PC-9 (cell line): ENCODE measurements at regions not wholly inside any gene's neighbourhood (a gene's known extent, or its start where the extent isn't known, plus 50 kb on each side); places are given as distances from the start of the nearest gene placed in this dataset.
"Not testable (repeated sequence)": the region's sequence is repeated elsewhere in the genome, so short reads cannot be mapped to it uniquely, and the experiment has no call there.

Experiments used
- CTCF ChIP-seq: fragments of 200-600 bp; sonication (generic); conservative IDR thresholded peaks from 2 replicates; pipeline ENCODE4 v1.6.1; 2017; ENCODE audit warnings: mixed run types, antibody characterized with exemption, mild to moderate bottlenecking, moderate library complexity
- EZH2 ChIP-seq: fragments of 200-600 bp; sonication (generic); IDR thresholded peaks from 2 replicates; pipeline ENCODE4 v1.8.0; 2017; ENCODE audit warnings: antibody characterized with exemption, low read depth

DNA sequence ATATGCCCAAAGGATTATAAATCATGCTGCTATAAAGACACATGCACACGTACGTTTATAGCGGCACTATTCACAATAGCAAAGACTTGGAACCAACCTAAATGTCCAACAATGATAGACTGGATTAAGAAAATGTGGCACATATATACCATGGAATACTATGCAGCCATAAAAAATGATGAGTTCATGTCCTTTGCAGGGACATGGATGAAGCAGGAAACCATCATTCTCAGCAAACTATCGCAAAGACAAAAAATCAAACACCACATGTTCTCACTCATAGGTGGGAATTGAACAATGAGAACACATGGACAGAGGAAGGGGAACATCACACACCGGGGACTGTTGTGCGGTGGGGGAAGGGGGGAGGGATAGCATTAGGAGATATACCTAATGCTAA, 51.3 kb upstream of the CD163 start:
- not testable (repeated sequence) for TF ChIP-seq EZH2, CTCF
